MCF 10A (cell line): ENCODE measurements at regions not wholly inside any gene's neighbourhood (a gene's known extent, or its start where the extent isn't known, plus 50 kb on each side); places are given as distances from the start of the nearest gene placed in this dataset.

Source experiments
- BruUV-seq: library from RNA; stranded (reverse); fragments of 400-500 nt; replicated peaks from 2 replicates; lab custom pipeline; 2021; lab: Mats Ljungman, UMichigan
- CTCF ChIA-PET: fragments of 300-600 bp; sonication (Branson Sonifier 250); formaldehyde crosslinking; extraction: SDS; loops from one replicate; lab custom pipeline; 2021; ENCODE audit warnings: antibody characterized with exemption, inconsistent platforms; lab: Yijun Ruan, JAX
- POLR2A ChIA-PET: fragments of 300-600, 350-650 bp; sonication (Branson Sonifier 250); formaldehyde crosslinking; extraction: SDS; loops from one replicate; lab custom pipeline; 2020; ENCODE audit warnings: antibody characterized with exemption, inconsistent platforms; lab: Yijun Ruan, JAX
- DNase-seq: peaks from one replicate; pipeline ENCODE4 v3.0.0-alpha.2; 2018; ENCODE audit not compliant: unreplicated experiment
- H3K27ac Mint-ChIP-seq: one replicate; pipeline ENCODE4 v1.8.0; 2022; ENCODE audit warnings: mild to moderate bottlenecking, low read depth, mixed read lengths; ENCODE audit not compliant: unreplicated experiment
- H3K27me3 Mint-ChIP-seq: one replicate; pipeline ENCODE4 v1.8.0; 2022; ENCODE audit warnings: mixed read lengths; ENCODE audit not compliant: insufficient read depth, unreplicated experiment
- H3K36me3 Mint-ChIP-seq: one replicate; pipeline ENCODE4 v1.8.0; 2022; ENCODE audit warnings: mild to moderate bottlenecking, moderate library complexity, mixed read lengths; ENCODE audit not compliant: insufficient read depth, unreplicated experiment
- H3K4me1 Mint-ChIP-seq: one replicate; pipeline ENCODE4 v1.8.0; 2022; ENCODE audit warnings: mixed read lengths; ENCODE audit not compliant: insufficient read depth, unreplicated experiment
- H3K4me3 Mint-ChIP-seq: one replicate; pipeline ENCODE4 v1.8.0; 2022; ENCODE audit warnings: mild to moderate bottlenecking, moderate library complexity, mixed read lengths; ENCODE audit not compliant: unreplicated experiment
- H3K9me3 Mint-ChIP-seq: one replicate; pipeline ENCODE4 v1.8.0; 2022; ENCODE audit warnings: mixed read lengths; ENCODE audit not compliant: unreplicated experiment
- intact Hi-C: fragments of 100-400 bp; cut with micrococcal nuclease; formaldehyde crosslinking; loops from 2 replicates; pipeline ENCODE4 v1.14.1; 2022
- TF ChIP-seq, protein P1 (sequence below): fragments of 200-600 bp; IDR thresholded peaks from one replicate; pipeline ENCODE4 v1.8.0; 2022; ENCODE audit warnings: antibody characterized with exemption, mild to moderate bottlenecking; ENCODE audit not compliant: unreplicated experiment

DNA sequence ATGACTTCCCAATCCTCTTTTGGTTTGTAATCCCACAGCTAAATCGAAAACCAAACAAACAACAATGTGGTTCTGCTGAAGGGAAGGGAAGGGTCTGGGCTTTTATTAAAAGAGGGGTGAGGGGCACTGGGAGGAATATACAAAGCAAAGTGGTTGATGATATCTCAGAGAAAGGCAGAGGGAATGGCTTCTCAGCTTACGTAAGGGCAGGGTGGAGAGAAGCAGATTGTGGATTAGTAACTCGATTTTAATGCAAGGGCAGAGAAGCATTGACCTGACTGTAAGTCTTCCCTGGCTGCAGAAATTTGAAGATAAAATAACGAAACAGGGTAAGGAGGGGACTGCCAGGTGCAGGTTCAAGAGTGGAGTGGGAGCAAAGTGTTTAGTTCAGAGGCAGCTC is 438.2 kb upstream of the LRRC7 start:
- Mint-ChIP-seq H3K27ac (no peak overlapping the region), H3K36me3 (no peaks in the 10 kb centered on the region), H3K4me3 (no peak overlapping the region), H3K4me1 (no peaks in the 10 kb centered on the region), H3K9me3 (no peaks in the 10 kb centered on the region), H3K27me3 (peaks cover 12% of the 10 kb centered on the region)
- no peak for DNase-seq
- intact Hi-C loops: no loop called here
- ChIA-PET CTCF (no interaction called here), POLR2A (no interaction called here)
- TF ChIP-seq, protein P1, sequence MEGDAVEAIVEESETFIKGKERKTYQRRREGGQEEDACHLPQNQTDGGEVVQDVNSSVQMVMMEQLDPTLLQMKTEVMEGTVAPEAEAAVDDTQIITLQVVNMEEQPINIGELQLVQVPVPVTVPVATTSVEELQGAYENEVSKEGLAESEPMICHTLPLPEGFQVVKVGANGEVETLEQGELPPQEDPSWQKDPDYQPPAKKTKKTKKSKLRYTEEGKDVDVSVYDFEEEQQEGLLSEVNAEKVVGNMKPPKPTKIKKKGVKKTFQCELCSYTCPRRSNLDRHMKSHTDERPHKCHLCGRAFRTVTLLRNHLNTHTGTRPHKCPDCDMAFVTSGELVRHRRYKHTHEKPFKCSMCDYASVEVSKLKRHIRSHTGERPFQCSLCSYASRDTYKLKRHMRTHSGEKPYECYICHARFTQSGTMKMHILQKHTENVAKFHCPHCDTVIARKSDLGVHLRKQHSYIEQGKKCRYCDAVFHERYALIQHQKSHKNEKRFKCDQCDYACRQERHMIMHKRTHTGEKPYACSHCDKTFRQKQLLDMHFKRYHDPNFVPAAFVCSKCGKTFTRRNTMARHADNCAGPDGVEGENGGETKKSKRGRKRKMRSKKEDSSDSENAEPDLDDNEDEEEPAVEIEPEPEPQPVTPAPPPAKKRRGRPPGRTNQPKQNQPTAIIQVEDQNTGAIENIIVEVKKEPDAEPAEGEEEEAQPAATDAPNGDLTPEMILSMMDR: no peak
- no TSS peak for BruUV-seq

DNA sequence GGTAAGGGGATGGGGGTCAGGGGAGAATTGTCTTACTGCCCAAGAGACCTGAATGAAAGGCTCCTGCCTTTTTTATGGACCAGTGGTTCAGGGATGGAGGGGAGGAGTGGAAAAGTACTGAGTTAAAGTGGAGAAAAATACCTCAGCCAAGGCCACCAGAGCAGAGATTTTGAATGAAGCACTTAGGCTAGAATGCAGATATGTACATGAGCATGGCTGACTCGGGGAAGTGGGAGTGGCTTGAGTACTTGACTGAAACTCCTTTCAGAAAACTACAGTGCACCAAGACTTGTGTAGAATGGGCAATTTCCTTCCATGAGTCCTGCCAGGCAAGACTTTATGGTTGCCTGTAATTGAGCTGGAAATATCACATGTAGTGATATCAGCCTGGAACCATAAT is 429.6 kb upstream of the LRRC7 start:
- POLR2A ChIA-PET: no interaction called here

DNA sequence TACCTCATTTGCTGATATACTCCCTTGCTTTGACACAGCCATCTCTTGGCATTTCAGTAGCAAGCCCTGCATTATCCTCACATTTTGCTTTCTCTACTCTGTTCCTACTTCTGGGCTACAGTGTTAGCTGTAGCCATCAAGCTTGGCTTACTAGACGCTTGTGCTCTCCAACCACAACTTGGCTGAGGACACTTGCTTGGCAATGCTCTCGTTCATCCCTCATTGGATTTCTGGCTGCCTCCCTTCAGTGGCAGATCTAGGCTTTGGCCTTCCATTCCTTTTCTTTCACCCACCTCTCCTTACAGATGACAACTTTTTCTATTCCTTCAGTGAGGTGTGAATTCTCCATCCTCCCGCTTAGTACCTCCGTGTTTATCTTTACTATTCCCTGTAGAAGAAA is 428.7 kb upstream of the LRRC7 start:
- intact Hi-C loops: no loop called here
- no peaks in the 10 kb centered on the region for H3K36me3 Mint-ChIP-seq
- DNase-seq: no peak
- BruUV-seq: no TSS peak
- no peaks in the 10 kb centered on the region for H3K4me1 Mint-ChIP-seq
- TF ChIP-seq, protein P1: no peak
- no peak overlapping the region for H3K27ac Mint-ChIP-seq
- ChIA-PET CTCF (no interaction called here), POLR2A (no interaction called here)
- H3K9me3 Mint-ChIP-seq: peaks cover 22% of the 10 kb centered on the region
- H3K27me3 Mint-ChIP-seq: peaks cover 25% of the 10 kb centered on the region
- H3K4me3 Mint-ChIP-seq: no peak overlapping the region

More for the DNA sequence above, 429.6 kb upstream of the LRRC7 start:
- Mint-ChIP-seq H3K4me3 (no peak overlapping the region), H3K4me1 (no peaks in the 10 kb centered on the region), H3K9me3 (peaks cover 22% of the 10 kb centered on the region), H3K27me3 (peaks cover 25% of the 10 kb centered on the region), H3K27ac (no peak overlapping the region), H3K36me3 (no peaks in the 10 kb centered on the region)
- no TSS peak for BruUV-seq
- no peak for DNase-seq
- TF ChIP-seq, protein P1: no peak
- intact Hi-C loops: no loop called here
- CTCF ChIA-PET: interaction anchor here (0.9 kb wide), 1 partner anchor 11 kb away, joined by 3 read pairs; no protein-coding TSS in a partner anchor

DNA sequence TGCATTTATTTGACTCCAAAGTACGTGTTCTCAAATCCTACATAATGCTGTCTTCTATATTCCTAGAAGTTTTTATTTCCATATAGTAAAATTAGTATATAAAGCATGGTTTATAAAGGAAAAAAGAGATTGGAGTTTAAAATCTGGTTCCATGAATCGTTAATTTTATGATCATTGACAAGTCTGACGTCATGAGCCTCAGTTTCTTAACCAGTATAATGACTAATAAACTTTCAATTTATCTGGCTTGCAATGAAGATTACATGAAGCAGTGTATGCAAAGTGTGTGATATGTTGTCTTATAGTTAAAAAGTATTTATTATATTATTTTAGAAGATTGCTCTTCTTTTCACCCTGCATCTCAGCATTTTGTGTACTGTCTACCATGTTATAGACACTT is 421.4 kb upstream of the LRRC7 start:
- no peak for DNase-seq
- intact Hi-C loops: no loop called here
- H3K4me3 Mint-ChIP-seq: no peak overlapping the region
- ChIA-PET POLR2A (no interaction called here), CTCF (no interaction called here)
- no peaks in the 10 kb centered on the region for H3K36me3 Mint-ChIP-seq
- no peaks in the 10 kb centered on the region for H3K4me1 Mint-ChIP-seq
- BruUV-seq: no TSS peak
- H3K9me3 Mint-ChIP-seq: no peaks in the 10 kb centered on the region
- TF ChIP-seq, protein P1: no peak
- H3K27me3 Mint-ChIP-seq: no peaks in the 10 kb centered on the region
- no peak overlapping the region for H3K27ac Mint-ChIP-seq
